SK-N-SH (cell line): ENCODE measurements at regions not wholly inside any gene's neighbourhood (a gene's known extent, or its start where the extent isn't known, plus 50 kb on each side); places are given as distances from the start of the nearest gene placed in this dataset.

Source experiments
- CHD2 ChIP-seq: fragments of 150-350 bp; IDR thresholded peaks from 2 replicates; pipeline ENCODE4 v1.6.1; 2018; ENCODE audit warnings: low read length; ENCODE audit not compliant: partially characterized antibody
- JUND ChIP-seq: IDR thresholded peaks from 2 replicates; pipeline ENCODE4 v1.4.0; 2012
- MAX ChIP-seq: IDR thresholded peaks from 2 replicates; pipeline ENCODE4 v1.4.0; 2012; ENCODE audit warnings: low read depth
- NRF1 ChIP-seq: IDR thresholded peaks from 2 replicates; pipeline ENCODE4 v1.6.1; 2012; ENCODE audit warnings: low read depth, mild to moderate bottlenecking, low read length
- POLR2AphosphoS5 ChIP-seq: IDR thresholded peaks from 2 replicates; pipeline ENCODE4 v1.6.1; 2012; ENCODE audit warnings: low read depth, low read length
- RCOR1 ChIP-seq: fragments of 150-350 bp; IDR thresholded peaks from 2 replicates; pipeline ENCODE4 v1.6.1; 2017; ENCODE audit warnings: antibody characterized with exemption, low read length
- SMC3 ChIP-seq: IDR thresholded peaks from 2 replicates; pipeline ENCODE4 v1.6.1; 2012; ENCODE audit warnings: low read depth, low read length, improper control_type of control experiment
- TCF12 ChIP-seq: IDR thresholded peaks from 2 replicates; pipeline ENCODE4 v1.4.0; 2012
- TF ChIP-seq, protein P1 (sequence below): fragments of 200-600 bp; sonication (generic); IDR thresholded peaks from 2 replicates; pipeline ENCODE4 v1.6.1; 2017; ENCODE audit warnings: antibody characterized with exemption, mild to moderate bottlenecking, moderate library complexity

DNA sequence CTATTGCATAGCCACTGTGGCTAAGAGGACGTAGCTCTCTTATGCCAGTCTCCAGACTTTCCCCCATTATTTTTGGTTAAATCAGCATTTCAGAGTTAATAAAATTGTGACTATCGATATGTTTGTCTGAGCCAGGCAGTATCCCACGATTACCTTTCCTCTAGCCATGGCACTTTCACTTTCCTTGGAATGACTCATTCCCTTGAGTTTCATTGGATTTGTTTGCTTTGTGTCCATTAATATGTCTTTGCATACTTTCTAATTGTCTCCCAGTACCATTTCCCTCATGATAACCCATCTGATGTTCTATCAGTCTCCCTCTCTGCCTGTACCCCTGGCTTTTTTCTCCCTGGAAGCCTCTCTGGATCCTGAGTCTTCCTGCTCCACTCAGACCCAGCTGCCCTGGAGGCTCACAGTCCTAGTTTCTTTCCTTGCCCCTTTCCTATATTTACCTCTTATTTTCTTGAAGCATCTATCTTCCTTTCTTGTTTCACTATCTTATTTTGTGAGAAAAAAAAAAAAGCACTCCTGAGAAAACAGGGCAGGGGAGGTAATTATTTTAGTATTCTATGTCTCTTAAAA is 126.1 kb downstream of the MTX2 start:
- TF ChIP-seq, protein P1, sequence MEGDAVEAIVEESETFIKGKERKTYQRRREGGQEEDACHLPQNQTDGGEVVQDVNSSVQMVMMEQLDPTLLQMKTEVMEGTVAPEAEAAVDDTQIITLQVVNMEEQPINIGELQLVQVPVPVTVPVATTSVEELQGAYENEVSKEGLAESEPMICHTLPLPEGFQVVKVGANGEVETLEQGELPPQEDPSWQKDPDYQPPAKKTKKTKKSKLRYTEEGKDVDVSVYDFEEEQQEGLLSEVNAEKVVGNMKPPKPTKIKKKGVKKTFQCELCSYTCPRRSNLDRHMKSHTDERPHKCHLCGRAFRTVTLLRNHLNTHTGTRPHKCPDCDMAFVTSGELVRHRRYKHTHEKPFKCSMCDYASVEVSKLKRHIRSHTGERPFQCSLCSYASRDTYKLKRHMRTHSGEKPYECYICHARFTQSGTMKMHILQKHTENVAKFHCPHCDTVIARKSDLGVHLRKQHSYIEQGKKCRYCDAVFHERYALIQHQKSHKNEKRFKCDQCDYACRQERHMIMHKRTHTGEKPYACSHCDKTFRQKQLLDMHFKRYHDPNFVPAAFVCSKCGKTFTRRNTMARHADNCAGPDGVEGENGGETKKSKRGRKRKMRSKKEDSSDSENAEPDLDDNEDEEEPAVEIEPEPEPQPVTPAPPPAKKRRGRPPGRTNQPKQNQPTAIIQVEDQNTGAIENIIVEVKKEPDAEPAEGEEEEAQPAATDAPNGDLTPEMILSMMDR: no peak
- TF ChIP-seq SMC3 (no peak), POLR2AphosphoS5 (no peak), JUND (no peak), CHD2 (no peak), RCOR1 (no peak), NRF1 (no peak), TCF12 (no peak), MAX (no peak)
